Pancreas (tissue), 10 donors: ENCODE measurements at regions not wholly inside any gene's neighbourhood (a gene's known extent, or its start where the extent isn't known, plus 50 kb on each side); places are given as distances from the start of the nearest gene placed in this dataset.

Experiments
- ATAC-seq, 4 donors: fragments of 200-7000 bp; cut with Tn5 transposase; one replicate each; pipeline versions ENCODE4 v1.8.0 to v1.9.1; 2020; ENCODE audit warnings: mild to moderate bottlenecking in 4 of 4, moderate library complexity in 4 of 4
- DNase-seq, 6 donors: peaks; one replicate each; pipeline ENCODE4 v3.0.0-alpha.2; 2020
- FAIRE-seq: peaks from 2 replicates; lab custom pipeline; 2012; peaks lifted over from hg19 to GRCh38; lab: Jason Lieb, UNC
- H3K27ac ChIP-seq, 4 donors: fragments of 200-600 bp; sonication (generic); 1 replicate in 3 of 4; 2 replicates in 1 of 4; pipeline versions ENCODE4 v1.5.0 to v1.8.0; 2020
- H3K27me3 ChIP-seq, 4 donors: fragments of 200-600 bp; one replicate each; pipeline ENCODE4 v1.8.0; 2021
- H3K36me3 ChIP-seq, 3 donors: fragments of 200-600 bp; sonication (generic) in 1 of 3; one replicate each; pipeline versions ENCODE4 v1.5.0 to v1.8.0; 2020 to 2021
- H3K4me1 ChIP-seq, 3 donors: fragments of 200-600 bp; one replicate each; pipeline ENCODE4 v1.8.0; 2021
- H3K4me3 ChIP-seq, 4 donors: fragments of 200-600 bp; sonication (generic) in 2 of 4; one replicate each; pipeline versions ENCODE4 v1.5.0 to v1.8.0; 2020 to 2021
- H3K9me3 ChIP-seq, 4 donors: fragments of 200-600 bp; one replicate each; pipeline ENCODE4 v1.8.0; 2021
- WGBS, 2 donors: extraction: QIAGEN DNeasy Blood & Tissue Kit; methylation state at CpG; one replicate each; pipeline ENCODE4 v1.1.7; 2013; 5-methylcytosine and 5-hydroxymethylcytosine counted together
- intact Hi-C, 3 donors: fragments of 100-400 bp; cut with DNase I; formaldehyde crosslinking; loops; one replicate each; pipeline versions ENCODE4 v1.11.1 to v1.14.2; 2022
- TF ChIP-seq, protein P1 (sequence below), 4 donors: fragments of 200-600 bp; sonication (generic) in 3 of 4; IDR thresholded peaks; one replicate each; pipeline versions ENCODE4 v1.5.0 to v1.8.0; 2021; ENCODE audit warnings: antibody characterized with exemption in 4 of 4
- donor health status: healthy with polysubstance abuse.
- donor health status: DM: no; HTN: no; CAD: no; lungs with moderate emphysema.
- donor health status: DM: no; HTN: no; CAD: no.
- donor health status: control.
- donor health status: control.
- donor health status: Bipolar disorder and iron deficiency.
- donor health status: DM: yes; HTN: yes; CAD: no.
- donor health status: DM: no; HTN: no; CAD: no.
- donor health status: DM: no; HTN: no; CAD: no.
- donor health status: DM: yes; HTN: yes; CAD: no.

DNA sequence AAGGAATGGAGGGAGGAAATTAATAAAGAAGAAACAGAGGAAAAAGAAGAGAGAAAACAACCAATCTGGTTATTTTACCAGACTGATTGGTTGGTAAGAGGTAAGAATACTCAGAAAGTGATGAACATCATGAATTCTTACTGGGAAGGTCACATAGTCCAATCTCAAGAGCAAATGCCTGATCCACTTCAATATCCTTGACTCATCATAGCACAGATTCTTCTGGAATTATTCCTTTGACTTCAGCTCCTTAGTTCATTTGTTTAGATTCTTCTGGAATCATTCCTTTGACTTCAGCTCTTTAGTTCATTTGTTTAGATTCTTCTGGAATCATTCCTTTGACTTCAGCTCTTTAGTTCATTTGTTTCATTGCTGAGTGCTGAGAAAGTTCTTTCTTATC, 2030.6 kb upstream of the CELF4 start:
- intact Hi-C loops = no loop called here
- no peaks in the 10 kb centered on the region for H3K9me3 ChIP-seq
- no peak overlapping the region for H3K4me3 ChIP-seq
- ATAC-seq = no peak
- DNase-seq = no peak
- H3K27ac ChIP-seq = no peak overlapping the region
- H3K36me3 ChIP-seq = no peaks in the 10 kb centered on the region
- no peak for FAIRE-seq
- H3K27me3 ChIP-seq = no peaks in the 10 kb centered on the region
- H3K4me1 ChIP-seq = no peaks in the 10 kb centered on the region
- TF ChIP-seq, protein P1, sequence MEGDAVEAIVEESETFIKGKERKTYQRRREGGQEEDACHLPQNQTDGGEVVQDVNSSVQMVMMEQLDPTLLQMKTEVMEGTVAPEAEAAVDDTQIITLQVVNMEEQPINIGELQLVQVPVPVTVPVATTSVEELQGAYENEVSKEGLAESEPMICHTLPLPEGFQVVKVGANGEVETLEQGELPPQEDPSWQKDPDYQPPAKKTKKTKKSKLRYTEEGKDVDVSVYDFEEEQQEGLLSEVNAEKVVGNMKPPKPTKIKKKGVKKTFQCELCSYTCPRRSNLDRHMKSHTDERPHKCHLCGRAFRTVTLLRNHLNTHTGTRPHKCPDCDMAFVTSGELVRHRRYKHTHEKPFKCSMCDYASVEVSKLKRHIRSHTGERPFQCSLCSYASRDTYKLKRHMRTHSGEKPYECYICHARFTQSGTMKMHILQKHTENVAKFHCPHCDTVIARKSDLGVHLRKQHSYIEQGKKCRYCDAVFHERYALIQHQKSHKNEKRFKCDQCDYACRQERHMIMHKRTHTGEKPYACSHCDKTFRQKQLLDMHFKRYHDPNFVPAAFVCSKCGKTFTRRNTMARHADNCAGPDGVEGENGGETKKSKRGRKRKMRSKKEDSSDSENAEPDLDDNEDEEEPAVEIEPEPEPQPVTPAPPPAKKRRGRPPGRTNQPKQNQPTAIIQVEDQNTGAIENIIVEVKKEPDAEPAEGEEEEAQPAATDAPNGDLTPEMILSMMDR (IDR thresholded peaks at IDR 0.05) = no peak

- TF ChIP-seq, protein P1 (IDR thresholded peaks at IDR 0.05) = no peak
- no peaks in the 10 kb centered on the region for H3K4me1 ChIP-seq
- no peak overlapping the region for H3K27ac ChIP-seq
- FAIRE-seq (no peak), ATAC-seq (no peak), DNase-seq (no peak)
- H3K27me3 ChIP-seq = no peaks in the 10 kb centered on the region
- H3K36me3 ChIP-seq = no peaks in the 10 kb centered on the region
- intact Hi-C loops = no loop called here
- H3K9me3 ChIP-seq = no peaks in the 10 kb centered on the region
- H3K4me3 ChIP-seq = no peak overlapping the region
Measured at GRCh38 chr18:39594206-39594605, 2028.6 kb upstream of the CELF4 start.

- Histone ChIP-seq H3K4me1 (no peaks in the 10 kb centered on the region), H3K4me3 (no peak overlapping the region), H3K27ac (no peak overlapping the region), H3K36me3 (no peaks in the 10 kb centered on the region), H3K27me3 (no peaks in the 10 kb centered on the region), H3K9me3 (no peaks in the 10 kb centered on the region)
- TF ChIP-seq, protein P1 (IDR thresholded peaks at IDR 0.05) = no peak
- no peak for FAIRE-seq
- intact Hi-C loops = no loop called here
- DNase-seq = no peak
- no peak for ATAC-seq
Measured at GRCh38 chr18:39591649-39592048, 2026.1 kb upstream of the CELF4 start.

DNA sequence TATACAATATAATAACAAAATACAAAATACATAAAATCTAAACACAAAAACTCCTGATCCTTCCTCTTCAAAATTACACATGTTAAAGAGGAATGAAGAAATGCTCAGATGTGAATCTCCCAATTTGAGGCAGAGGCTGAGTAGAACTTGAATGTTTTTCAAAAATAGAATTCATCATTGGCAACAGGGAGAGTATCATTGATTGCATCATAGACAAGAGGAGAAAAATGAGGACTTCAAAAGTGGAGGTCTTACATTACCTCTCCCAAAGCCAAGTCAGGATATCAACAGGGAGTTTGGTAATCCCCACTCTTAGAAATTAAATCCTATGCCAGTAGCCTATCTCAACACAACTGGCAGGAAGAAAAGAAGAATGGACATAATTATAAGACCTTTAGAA, 2023.9 kb upstream of the CELF4 start:
- Histone ChIP-seq H3K27me3 (no peaks in the 10 kb centered on the region), H3K9me3 (no peaks in the 10 kb centered on the region), H3K4me1 (no peaks in the 10 kb centered on the region), H3K36me3 (no peaks in the 10 kb centered on the region), H3K4me3 (no peak overlapping the region), H3K27ac (no peak overlapping the region)
- intact Hi-C loops = no loop called here
- ATAC-seq (no peak), FAIRE-seq (no peak), DNase-seq (no peak)
- TF ChIP-seq, protein P1 (IDR thresholded peaks at IDR 0.05) = no peak

- ATAC-seq (no peak), DNase-seq (no peak), FAIRE-seq (no peak)
- Histone ChIP-seq H3K4me3 (no peak overlapping the region), H3K36me3 (no peaks in the 10 kb centered on the region), H3K4me1 (no peaks in the 10 kb centered on the region), H3K27ac (no peak overlapping the region), H3K27me3 (no peaks in the 10 kb centered on the region), H3K9me3 (no peaks in the 10 kb centered on the region)
- TF ChIP-seq, protein P1 (IDR thresholded peaks at IDR 0.05) = no peak
- 92 to 96% methylated on average over 1 of the region's 1 CpG for WGBS, 2 donors
- intact Hi-C loops = no loop called here
Measured at GRCh38 chr18:39587586-39587985, 2022.0 kb upstream of the CELF4 start.
